HCT116 (cell line): ENCODE measurements at regions not wholly inside any gene's neighbourhood (a gene's known extent, or its start where the extent isn't known, plus 50 kb on each side); places are given as distances from the start of the nearest gene placed in this dataset.

Experiments used
- ATAC-seq: fragments of 200-7000 bp; cut with Tn5 transposase; 2 replicates; pipeline ENCODE4 v1.9.1; 2020; ENCODE audit warnings: mild to moderate bottlenecking, moderate library complexity
- BruUV-seq: library from RNA; stranded (reverse); fragments of 400-500 nt; replicated peaks from 2 replicates; lab custom pipeline; 2021; lab: Mats Ljungman, UMichigan
- CTCF ChIA-PET: fragments of 300-600 bp; sonication (Branson Sonifier 250); formaldehyde crosslinking; loops from one replicate; lab custom pipeline; 2021; ENCODE audit warnings: antibody characterized with exemption; lab: Charles Lee
- POLR2A ChIA-PET: fragments of 300-600, 350-600 bp; sonication (Branson Sonifier 250); formaldehyde crosslinking; loops from one replicate; lab custom pipeline; 2021; ENCODE audit warnings: antibody characterized with exemption; lab: Charles Lee
- RAD21 ChIA-PET, 2 experiments: fragments of 300-600 bp; sonication (Branson Sonifier 250); formaldehyde crosslinking; loops; one replicate each; lab custom pipeline; 2023; ENCODE audit warnings: low total read pairs in 2 of 2; ENCODE audit not compliant: uncharacterized antibody in 2 of 2, unreplicated experiment in 2 of 2, low non-redundant PET in 1 of 2; lab: Charles Lee
- DNase-seq: peaks from one replicate; pipeline ENCODE4 v3.0.0-alpha.2; 2010; ENCODE audit warnings: low read depth, low spot score
- H2AFZ ChIP-seq: fragments of 200-600 bp; shearing (Covaris generic), sonication (generic); 2 replicates; pipeline ENCODE4 v1.6.1; 2017; ENCODE audit warnings: low read depth, mixed run types, mixed read lengths, antibody characterized with exemption, low read length; ENCODE audit not compliant: poor library complexity, severe bottlenecking
- H3K27ac ChIP-seq: 2 replicates; pipeline ENCODE4 v1.5.1; 2012; ENCODE audit warnings: low read depth, low read length
- H3K27me3 ChIP-seq: fragments of 200-600 bp; sonication (generic); 2 replicates; pipeline ENCODE4 v1.6.1; 2016; ENCODE audit warnings: mixed run types, low read length, mixed read lengths; ENCODE audit not compliant: insufficient read depth
- H3K36me3 ChIP-seq, 2 experiments: fragments of 200-500 bp in 1 of 2; fragments of 200-600 bp in 1 of 2; sonication (Bioruptor generic) in 1 of 2; sonication (generic) in 1 of 2; 2 replicates each; pipeline versions ENCODE4 v1.5.1 to v1.6.1; 2014 to 2016; ENCODE audit warnings: low read length in 2 of 2, inconsistent platforms in 1 of 2, mixed read lengths in 1 of 2, mixed run types in 1 of 2; ENCODE audit not compliant: insufficient read depth in 2 of 2, control insufficient read depth in 1 of 2
- H3K4me1 ChIP-seq, 2 experiments: fragments of 200-600 bp in 1 of 2; sonication (generic) in 1 of 2; 2 replicates each; pipeline versions ENCODE4 v1.5.1 to v1.6.1; 2012 to 2017; ENCODE audit warnings: low read length in 2 of 2, inconsistent platforms in 1 of 2, mild to moderate bottlenecking in 1 of 2, mixed read lengths in 1 of 2, mixed run types in 1 of 2, moderate library complexity in 1 of 2; ENCODE audit not compliant: insufficient read depth in 2 of 2, control insufficient read depth in 1 of 2
- H3K4me2 ChIP-seq: fragments of 200-600 bp; sonication (generic); 2 replicates; pipeline ENCODE4 v1.6.1; 2017; ENCODE audit warnings: mixed run types, low read length, mixed read lengths
- H3K4me3 ChIP-seq, 2 experiments: fragments of 200-600 bp in 1 of 2; sonication (generic) in 1 of 2; replicated peaks in 1 of 2; 2 replicates each; pipeline ENCODE4 v1.5.1; 2011 to 2016; ENCODE audit warnings: low read length in 2 of 2, control low read depth in 1 of 2, low read depth in 1 of 2, mild to moderate bottlenecking in 1 of 2, mixed read lengths in 1 of 2, mixed run types in 1 of 2
- H3K79me2 ChIP-seq: fragments of 200-600 bp; sonication (generic); 2 replicates; pipeline ENCODE4 v1.6.1; 2017; ENCODE audit warnings: mild to moderate bottlenecking, mixed run types, low read length, moderate library complexity, mixed read lengths; ENCODE audit not compliant: insufficient read depth
- H3K9ac ChIP-seq: fragments of 200-600 bp; sonication (generic); 2 replicates; pipeline ENCODE4 v1.6.1; 2016; ENCODE audit warnings: low read length, mixed read lengths
- H3K9me2 ChIP-seq: fragments of 200-600 bp; sonication (generic), shearing (Covaris generic); 2 replicates; pipeline ENCODE4 v1.6.1; 2017; ENCODE audit warnings: mixed run types, mild to moderate bottlenecking, moderate library complexity; ENCODE audit not compliant: insufficient read depth
- H3K9me3 ChIP-seq, 2 experiments: fragments of 200-500 bp in 1 of 2; fragments of 200-600 bp in 1 of 2; sonication (Bioruptor generic) in 1 of 2; sonication (generic) in 1 of 2; 2 replicates each; pipeline ENCODE4 v1.6.1; 2014 to 2017; ENCODE audit warnings: low read length in 2 of 2, mixed read lengths in 2 of 2, inconsistent platforms in 1 of 2, low read depth in 1 of 2, mild to moderate bottlenecking in 1 of 2, mixed run types in 1 of 2, moderate library complexity in 1 of 2; ENCODE audit not compliant: control insufficient read depth in 1 of 2, insufficient read depth in 1 of 2
- H4K20me1 ChIP-seq: fragments of 200-600 bp; sonication (generic), shearing (Covaris generic); 2 replicates; pipeline ENCODE4 v1.6.1; 2017; ENCODE audit warnings: mixed run types, mild to moderate bottlenecking, moderate library complexity; ENCODE audit not compliant: insufficient read depth
- CBX3 ChIP-seq: IDR thresholded peaks from 2 replicates; pipeline ENCODE4 v1.6.1; 2012; ENCODE audit warnings: low read depth
- CEBPB ChIP-seq: IDR thresholded peaks from 2 replicates; pipeline ENCODE4 v1.6.1; 2012; ENCODE audit warnings: low read depth
- EZH2 ChIP-seq: fragments of 200-600 bp; sonication (generic); IDR thresholded peaks from 2 replicates; pipeline ENCODE4 v1.6.1; 2017; ENCODE audit warnings: antibody characterized with exemption, mixed run types
- FOSL1 ChIP-seq: IDR thresholded peaks from 2 replicates; pipeline ENCODE4 v1.6.1; 2012; ENCODE audit warnings: low read depth
- POLR2A ChIP-seq: IDR thresholded peaks from 2 replicates; pipeline ENCODE4 v1.7.0; 2011; ENCODE audit warnings: borderline replicate concordance; ENCODE audit not compliant: insufficient read depth, insufficient read length; ENCODE audit errors: extremely low read depth
- POLR2AphosphoS5 ChIP-seq: IDR thresholded peaks from 2 replicates; pipeline ENCODE4 v1.6.1; 2011; ENCODE audit warnings: mild to moderate bottlenecking, low read depth, low read length, moderate library complexity
- RAD21 ChIP-seq: IDR thresholded peaks from 2 replicates; pipeline ENCODE4 v1.6.1; 2012; ENCODE audit warnings: low read depth, mild to moderate bottlenecking
- REST ChIP-seq: IDR thresholded peaks from 2 replicates; pipeline ENCODE4 v1.6.1; 2012; ENCODE audit warnings: low read depth
- SIN3A ChIP-seq: IDR thresholded peaks from 2 replicates; pipeline ENCODE4 v1.6.1; 2012; ENCODE audit warnings: low read depth
- SP1 ChIP-seq: IDR thresholded peaks from 2 replicates; pipeline ENCODE4 v1.6.1; 2012; ENCODE audit warnings: low read depth
- ZFX ChIP-seq: fragments of 450-650 bp; IDR thresholded peaks from 2 replicates; pipeline ENCODE4 v1.6.1; 2017
- intact Hi-C: fragments of 100-400 bp; cut with micrococcal nuclease; formaldehyde crosslinking; loops from 2 replicates; pipeline ENCODE4 v1.10.0; 2022
- TF ChIP-seq, protein P1 (sequence below): IDR thresholded peaks from 2 replicates; pipeline ENCODE4 v1.6.1; 2011; ENCODE audit warnings: mild to moderate bottlenecking, low read length, moderate library complexity; ENCODE audit not compliant: insufficient replicate concordance; ENCODE audit errors: extremely low read depth

DNA sequence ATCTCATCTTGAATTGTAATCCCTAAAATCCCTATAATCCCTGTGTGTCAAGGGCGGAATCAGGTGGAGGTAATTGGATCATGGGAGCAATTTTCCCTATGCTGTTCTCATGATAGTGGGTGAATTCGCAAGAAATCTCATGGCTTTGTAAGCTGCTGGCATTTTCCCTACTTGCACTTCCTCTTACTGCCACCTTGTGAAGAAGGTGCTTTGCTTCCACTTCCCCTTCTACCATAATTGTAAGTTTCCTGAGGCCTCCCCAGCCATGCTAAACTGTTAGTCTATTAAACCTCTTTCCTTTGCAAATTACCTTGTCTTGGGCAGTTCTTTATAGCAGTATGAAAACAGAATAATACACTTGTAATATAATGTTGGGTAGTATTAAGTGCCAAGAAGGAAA, 1087.4 kb upstream of the SLIT2 start:
- no peak for ATAC-seq
- Histone ChIP-seq H3K9ac (no peak overlapping the region), H2AFZ (no peak overlapping the region), H3K27ac (no peak overlapping the region), H3K27me3 (no peaks in the 10 kb centered on the region), H3K4me1 (no peaks in the 10 kb centered on the region), H3K4me2 (no peak overlapping the region), H4K20me1 (no peaks in the 10 kb centered on the region), H3K9me3 (no peaks in the 10 kb centered on the region), H3K4me3 (no peak overlapping the region), H3K79me2 (no peaks in the 10 kb centered on the region), H3K9me2 (no peaks in the 10 kb centered on the region), H3K36me3 (no peaks in the 10 kb centered on the region)
- BruUV-seq: no TSS peak
- ChIA-PET CTCF (no interaction called here), RAD21 (no interaction called here), POLR2A (no interaction called here)
- DNase-seq: no peak
- intact Hi-C loops: no loop called here
- TF ChIP-seq, protein P1, sequence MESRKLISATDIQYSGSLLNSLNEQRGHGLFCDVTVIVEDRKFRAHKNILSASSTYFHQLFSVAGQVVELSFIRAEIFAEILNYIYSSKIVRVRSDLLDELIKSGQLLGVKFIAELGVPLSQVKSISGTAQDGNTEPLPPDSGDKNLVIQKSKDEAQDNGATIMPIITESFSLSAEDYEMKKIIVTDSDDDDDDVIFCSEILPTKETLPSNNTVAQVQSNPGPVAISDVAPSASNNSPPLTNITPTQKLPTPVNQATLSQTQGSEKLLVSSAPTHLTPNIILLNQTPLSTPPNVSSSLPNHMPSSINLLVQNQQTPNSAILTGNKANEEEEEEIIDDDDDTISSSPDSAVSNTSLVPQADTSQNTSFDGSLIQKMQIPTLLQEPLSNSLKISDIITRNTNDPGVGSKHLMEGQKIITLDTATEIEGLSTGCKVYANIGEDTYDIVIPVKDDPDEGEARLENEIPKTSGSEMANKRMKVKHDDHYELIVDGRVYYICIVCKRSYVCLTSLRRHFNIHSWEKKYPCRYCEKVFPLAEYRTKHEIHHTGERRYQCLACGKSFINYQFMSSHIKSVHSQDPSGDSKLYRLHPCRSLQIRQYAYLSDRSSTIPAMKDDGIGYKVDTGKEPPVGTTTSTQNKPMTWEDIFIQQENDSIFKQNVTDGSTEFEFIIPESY: no peak
- TF ChIP-seq CEBPB (no peak), SIN3A (no peak), CBX3 (no peak), ZFX (no peak), FOSL1 (no peak), POLR2AphosphoS5 (no peak), RAD21 (no peak), REST (no peak), EZH2 (no peak), POLR2A (no peak), SP1 (no peak)
